ENCODE measurements at regions not wholly inside any gene's neighbourhood (a gene's known extent, or its start where the extent isn't known, plus 50 kb on each side); places are given as distances from the start of the nearest gene placed in this dataset.

DNA sequence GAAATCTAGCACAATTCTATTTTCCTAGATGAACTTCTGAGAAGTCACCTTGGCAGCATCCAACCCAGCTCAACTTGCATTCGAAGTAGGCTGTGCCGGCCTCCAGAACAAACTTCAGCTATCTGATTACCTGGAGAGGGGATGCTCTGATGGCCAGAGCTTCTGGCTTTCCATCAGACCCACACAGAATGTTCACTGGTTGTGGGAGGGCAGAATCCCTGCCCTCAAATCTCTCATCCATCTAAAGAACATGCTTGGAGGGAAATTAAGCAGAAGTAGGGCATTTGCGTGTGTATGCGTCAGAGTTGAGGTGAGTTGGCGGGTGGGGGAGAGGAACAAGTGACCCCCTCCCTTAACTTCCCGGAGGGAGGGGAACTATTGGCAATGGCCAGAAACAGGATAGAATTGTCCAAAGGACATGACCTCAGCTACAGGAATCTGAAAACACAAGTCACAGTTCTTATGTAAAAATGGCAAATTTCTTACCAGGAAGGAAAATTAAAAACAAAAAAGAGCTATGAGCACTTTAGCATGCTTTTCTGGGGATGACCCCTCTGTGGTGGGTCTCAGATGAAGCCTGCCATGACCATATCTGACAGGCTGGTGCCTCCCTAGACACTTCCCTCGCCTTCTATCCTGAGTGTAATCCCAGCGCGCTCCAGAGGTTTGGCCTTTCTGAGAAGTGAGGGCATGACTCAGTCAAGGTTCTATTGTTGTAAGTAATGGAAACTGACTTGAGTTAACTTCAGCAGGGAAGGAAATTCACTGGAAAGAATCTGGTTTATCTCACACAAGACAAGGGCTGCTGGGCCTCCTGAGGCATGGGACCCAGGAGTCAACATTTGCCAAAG, 278.8 kb downstream of the RPS24 start:
- no peak for DNase-seq (ENCODE audit: low read depth in 4 of 4, low spot score in 1 of 4)

- no peak for DNase-seq (ENCODE audit: low read depth in 4 of 4, low spot score in 1 of 4)
Measured at GRCh38 chr10:78313048-78313381, 279.4 kb downstream of the RPS24 start.

- no peak for DNase-seq (ENCODE audit: low read depth in 4 of 4, low spot score in 1 of 4)
Measured at GRCh38 chr10:78313636-78314035, 280.0 kb downstream of the RPS24 start.

DNA sequence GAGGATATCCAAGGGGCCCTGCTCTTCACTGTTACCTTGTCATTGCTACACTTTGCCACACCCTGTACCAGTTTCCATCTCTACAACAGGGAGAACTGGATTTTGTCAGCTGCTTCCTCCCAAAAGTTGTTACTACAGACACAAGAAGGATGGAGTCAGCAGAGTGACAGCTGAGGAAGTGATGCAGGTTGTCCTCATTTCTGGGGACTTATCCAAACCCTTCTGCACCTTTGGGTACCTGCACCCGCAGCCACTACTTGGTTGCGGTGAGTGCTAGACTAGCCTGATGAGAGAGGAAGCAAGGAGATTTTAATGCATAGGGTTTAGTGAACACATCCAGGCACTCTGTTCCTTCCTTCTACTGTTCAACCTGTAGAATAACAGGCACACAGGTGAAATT, 281.0 kb downstream of the RPS24 start:
- DNase-seq (ENCODE audit: low read depth in 4 of 4, low spot score in 1 of 4) = no peak

DNA sequence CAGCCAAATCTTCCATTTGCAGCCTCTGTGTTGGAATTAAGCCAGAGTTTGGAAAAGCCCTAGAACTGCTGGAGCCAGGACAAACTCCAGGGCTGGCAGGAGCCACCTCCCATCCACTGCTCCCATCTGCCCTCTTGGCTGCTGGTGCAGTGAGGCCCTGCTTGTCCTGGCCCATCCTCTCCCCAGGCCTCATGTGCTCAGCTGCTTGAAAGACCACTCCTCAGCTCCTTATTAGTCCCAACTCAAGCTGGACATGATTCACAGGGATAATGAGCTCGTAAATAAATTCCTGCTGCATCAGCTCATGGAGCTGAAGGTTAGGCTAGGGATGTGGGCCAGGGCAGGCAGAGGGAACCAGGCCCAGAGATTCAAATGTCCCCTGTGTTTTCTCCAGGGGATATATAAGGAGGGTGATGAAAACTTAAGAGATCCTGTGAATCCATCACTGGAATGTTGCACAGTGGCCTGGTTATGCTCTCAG, 282.8 kb downstream of the RPS24 start:
- no peak for DNase-seq (ENCODE audit: low read depth in 4 of 4, low spot score in 1 of 4)

DNA sequence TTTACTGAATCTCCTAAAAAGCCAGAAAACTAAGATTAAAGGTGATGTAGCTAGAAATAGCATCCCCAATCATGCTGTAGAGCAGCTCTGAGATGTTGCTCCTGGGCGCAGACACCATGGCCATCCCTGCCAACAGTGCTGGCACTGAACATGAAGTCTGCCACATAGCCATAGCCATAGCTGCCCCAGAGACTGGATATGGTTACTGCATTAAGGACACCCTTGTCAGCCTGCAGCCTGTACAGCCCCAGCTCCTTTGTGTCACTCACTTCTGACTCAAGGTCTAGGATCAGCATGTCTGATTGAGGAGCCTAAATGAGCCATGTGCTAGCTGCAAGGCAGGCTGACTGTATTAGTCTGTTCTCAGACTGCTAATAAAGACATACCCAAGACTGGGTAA, 284.6 kb downstream of the RPS24 start:
- no peak for DNase-seq (ENCODE audit: low read depth in 4 of 4, low spot score in 1 of 4)

DNA sequence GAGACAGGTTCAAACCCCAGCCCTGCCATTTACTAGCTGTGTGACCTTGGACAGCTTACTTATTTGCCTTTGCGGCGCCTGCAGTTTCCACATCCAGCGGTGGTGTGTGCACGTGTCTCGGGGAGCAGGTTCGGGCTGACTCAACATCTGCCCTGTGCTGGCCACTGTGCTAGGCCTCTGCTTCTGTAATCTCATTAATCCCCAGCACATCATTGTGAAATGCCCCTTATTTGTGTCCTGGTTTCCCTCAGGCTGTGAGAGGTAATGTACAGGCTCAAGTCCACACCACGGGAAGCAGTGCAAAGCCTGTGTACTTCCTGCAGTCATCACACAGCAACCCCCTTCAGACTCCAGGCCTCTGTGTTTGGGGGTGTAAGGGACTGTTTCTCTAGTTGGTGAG, 285.7 kb downstream of the RPS24 start:
- DNase-seq (ENCODE audit: low read depth in 4 of 4, low spot score in 1 of 4) = no peak

- no peak for DNase-seq (ENCODE audit: low read depth in 4 of 4, low spot score in 1 of 4)
Measured at GRCh38 chr10:78319841-78320240, 286.2 kb downstream of the RPS24 start.

- no peak for DNase-seq (ENCODE audit: low read depth in 4 of 4, low spot score in 1 of 4)
Measured at GRCh38 chr10:78320506-78320905, 286.8 kb downstream of the RPS24 start.

DNA sequence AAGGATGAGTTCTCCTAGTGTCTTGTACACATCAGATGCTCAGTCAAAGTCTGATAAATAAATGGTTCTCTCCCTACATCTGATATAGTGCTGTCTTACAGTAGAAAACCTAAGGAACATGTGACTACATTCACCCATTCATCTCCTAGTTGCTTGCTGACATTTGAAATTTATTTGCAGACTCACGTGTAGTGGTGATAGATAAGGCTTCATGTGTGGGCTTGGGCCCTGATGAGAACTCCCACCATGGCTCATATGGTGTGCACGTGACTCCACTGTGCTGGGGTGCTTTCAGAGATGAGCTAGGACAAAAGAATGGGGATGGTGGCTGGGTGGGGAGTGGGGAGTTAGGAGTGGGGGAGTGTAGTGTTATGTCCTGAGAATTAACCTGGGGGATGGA, 287.3 kb downstream of the RPS24 start:
- no peak for DNase-seq (ENCODE audit: low read depth in 4 of 4, low spot score in 1 of 4)

- no peak for DNase-seq (ENCODE audit: low read depth in 4 of 4, low spot score in 1 of 4)
Measured at GRCh38 chr10:78321500-78321899, 287.8 kb downstream of the RPS24 start.

- DNase-seq (ENCODE audit: low read depth in 4 of 4, low spot score in 1 of 4) = no peak
Measured at GRCh38 chr10:78326372-78326771, 292.7 kb downstream of the RPS24 start.

DNA sequence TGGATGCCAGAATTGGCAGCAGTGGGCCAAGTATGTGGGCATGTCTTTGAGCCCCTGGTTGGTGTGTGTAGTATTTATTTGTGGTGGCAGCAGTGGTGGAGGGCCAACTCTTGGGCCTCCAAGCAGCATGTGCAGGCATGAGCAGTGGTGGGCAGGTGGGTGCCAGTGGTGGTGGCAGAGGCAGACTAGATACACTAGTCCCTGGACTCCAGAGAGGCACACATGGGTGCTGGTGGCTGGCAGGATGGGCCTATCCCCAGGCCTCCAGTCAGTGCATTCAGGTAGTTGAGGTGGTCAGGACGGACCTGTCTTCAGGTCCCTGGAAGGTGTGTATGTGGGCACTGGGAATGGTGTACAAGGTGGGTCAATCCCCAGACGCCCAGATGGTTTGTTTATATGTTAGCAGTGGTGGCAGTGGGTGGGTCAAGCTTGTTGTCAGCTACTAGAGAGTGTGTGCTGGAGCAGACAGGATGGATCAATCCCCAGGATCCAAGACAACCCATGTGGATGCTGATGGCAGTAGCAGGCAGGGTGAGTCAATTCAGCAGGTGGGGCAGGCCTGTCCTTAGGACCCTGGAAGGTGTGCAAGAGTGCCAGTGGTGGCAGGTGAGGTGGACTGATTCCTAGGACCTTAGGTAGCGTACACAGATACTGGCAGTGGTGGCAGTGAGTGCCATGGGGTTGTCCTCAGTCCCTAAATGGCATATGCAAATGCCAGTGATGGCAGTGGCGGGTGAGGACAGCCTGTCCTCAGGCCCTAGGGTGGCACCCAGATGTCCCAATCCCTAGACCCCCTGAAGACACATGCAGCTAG, 294.3 kb downstream of the RPS24 start:
- no peak for DNase-seq (ENCODE audit: low read depth in 4 of 4, low spot score in 1 of 4)

GRCh38 chr10:78328592-78329404, 295.1 kb downstream of the RPS24 start:
- DNase-seq (ENCODE audit: low read depth in 4 of 4, low spot score in 1 of 4) = no peak

DNA sequence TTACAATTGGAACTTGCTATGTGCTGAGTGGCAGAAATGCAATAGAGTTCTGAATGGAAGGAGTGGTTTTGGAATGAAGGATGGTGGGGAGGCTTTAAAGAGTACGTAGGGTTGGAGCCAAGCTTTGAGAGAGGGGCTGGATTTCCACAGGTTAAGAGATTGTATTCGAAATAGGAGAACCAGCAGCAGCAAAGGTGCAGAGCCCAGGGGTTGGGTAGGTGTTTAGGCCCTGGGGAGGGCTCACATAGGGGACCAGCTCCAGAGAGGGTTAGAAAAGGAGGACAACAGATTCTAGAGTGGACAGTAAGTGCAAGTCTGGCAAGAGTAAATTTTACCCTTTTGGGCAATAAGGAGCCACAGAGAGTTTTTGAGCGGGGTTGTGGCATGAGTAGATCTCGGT, 297.2 kb downstream of the RPS24 start:
- DNase-seq (ENCODE audit: low read depth in 4 of 4, low spot score in 1 of 4) = no peak

DNA sequence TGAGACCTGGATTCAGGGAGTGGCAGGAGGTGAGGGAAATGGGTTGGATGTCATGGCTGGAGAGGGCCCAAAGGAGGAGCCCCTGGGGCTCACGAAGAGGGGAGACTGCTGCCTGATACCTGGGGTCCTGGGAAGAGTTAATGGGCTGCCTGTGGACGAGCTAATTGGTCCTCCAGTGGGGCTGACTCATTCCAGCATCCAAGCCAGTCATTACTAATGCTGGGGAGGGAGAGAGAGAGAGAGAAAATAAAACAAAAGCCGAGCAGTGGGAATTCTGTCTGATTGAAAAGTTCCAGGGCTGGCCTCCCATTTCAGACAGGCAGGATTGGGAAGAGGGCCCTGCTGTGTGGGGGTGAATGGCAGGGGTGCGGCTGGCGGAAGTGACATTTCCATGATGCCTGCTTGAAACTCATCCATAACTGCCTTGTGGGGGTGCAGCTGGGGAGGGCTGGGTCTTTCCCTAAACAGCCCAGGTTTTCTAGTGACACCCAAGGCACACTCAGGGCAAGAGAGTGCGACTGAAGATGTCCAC, 297.8 kb downstream of the RPS24 start:
- no peak for DNase-seq (ENCODE audit: low read depth in 4 of 4, low spot score in 1 of 4)

GRCh38 chr10:78332012-78332411, 298.3 kb downstream of the RPS24 start:
- DNase-seq (ENCODE audit: low read depth in 4 of 4, low spot score in 1 of 4) = no peak

- no peak for DNase-seq (ENCODE audit: low read depth in 4 of 4, low spot score in 1 of 4)
Measured at GRCh38 chr10:78332657-78333056, 299.0 kb downstream of the RPS24 start.

DNA sequence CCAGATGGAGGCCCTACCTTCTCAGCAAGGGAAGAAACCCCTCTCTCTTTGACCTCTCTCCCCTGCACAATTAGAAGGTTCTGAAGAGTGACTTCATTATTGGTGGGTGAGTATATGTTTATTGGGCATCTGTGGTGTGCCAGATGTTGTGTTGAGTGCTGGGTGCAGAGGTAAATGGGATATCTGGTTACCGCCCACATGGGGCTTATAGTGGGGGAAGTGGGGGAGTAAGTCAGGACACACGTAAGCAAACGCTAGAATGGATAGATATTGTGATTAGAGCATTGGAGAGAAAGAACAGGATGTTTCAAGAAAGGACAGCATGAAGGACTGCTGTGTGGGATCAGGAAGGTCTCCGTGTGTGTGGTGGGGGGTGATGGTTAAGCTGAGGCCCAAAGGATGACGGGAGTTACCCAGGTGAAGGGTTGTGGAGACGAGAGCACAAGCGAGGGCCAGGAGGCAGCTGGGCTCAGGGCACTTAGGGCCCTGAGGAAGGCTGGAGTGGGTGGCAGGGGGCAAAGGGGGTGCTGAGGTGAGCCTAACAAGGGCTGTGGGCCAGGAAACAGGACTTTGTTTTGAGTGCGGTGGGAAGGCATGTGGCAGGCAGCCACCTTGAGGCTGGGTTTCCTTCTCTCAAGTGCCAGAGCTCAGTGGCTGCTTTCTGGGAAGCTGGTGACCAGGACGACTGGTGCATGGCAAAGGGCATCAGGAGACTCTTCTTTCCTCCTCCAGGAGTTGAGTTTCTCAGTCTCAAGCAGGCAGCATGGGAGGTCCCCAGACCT, 299.9 kb downstream of the RPS24 start:
- DNase-seq (ENCODE audit: low read depth in 4 of 4, low spot score in 1 of 4) = no peak

GRCh38 chr10:78335371-78335690, 301.7 kb downstream of the RPS24 start:
- DNase-seq (ENCODE audit: low read depth in 4 of 4, low spot score in 1 of 4) = no peak
